HT1080 (cell line): ENCODE measurements at regions not wholly inside any gene's neighbourhood (a gene's known extent, or its start where the extent isn't known, plus 50 kb on each side); places are given as distances from the start of the nearest gene placed in this dataset.

ENCODE experiments used
- DNase-seq: peaks from one replicate; pipeline ENCODE4 v3.0.0-alpha.2; 2015; ENCODE audit warnings: low read depth

- no peak for DNase-seq
Observed at GRCh38 chr22:22799561-22799960, 88.1 kb upstream of the IGLL5 start.

GRCh38 chr22:22800716-22801115 is 86.9 kb upstream of the IGLL5 start:
- DNase-seq, result no peak

GRCh38 chr22:22802339-22802970 is 85.2 kb upstream of the IGLL5 start:
- no peak for DNase-seq

- DNase-seq, result no peak
Observed at GRCh38 chr22:22803285-22803853, 84.2 kb upstream of the IGLL5 start.

- peak; percentile 13 for DNase-seq
Observed at GRCh38 chr22:22810018-22810427, 77.6 kb upstream of the IGLL5 start.

- DNase-seq, result no peak
Observed at GRCh38 chr22:22810471-22810870, 77.1 kb upstream of the IGLL5 start.

- no peak for DNase-seq
Observed at GRCh38 chr22:22811016-22812009, 76.3 kb upstream of the IGLL5 start.

- DNase-seq, result no peak
Observed at GRCh38 chr22:22812031-22812905, 75.3 kb upstream of the IGLL5 start.

GRCh38 chr22:22813126-22814075 is 74.2 kb upstream of the IGLL5 start:
- DNase-seq, result no peak

- no peak for DNase-seq
Observed at GRCh38 chr22:22814666-22815396, 72.8 kb upstream of the IGLL5 start.

- no peak for DNase-seq
Observed at GRCh38 chr22:22815397-22816170, 72.0 kb upstream of the IGLL5 start.

GRCh38 chr22:22816171-22816514 is 71.5 kb upstream of the IGLL5 start:
- no peak for DNase-seq

- no peak for DNase-seq
Observed at GRCh38 chr22:22816766-22817410, 70.7 kb upstream of the IGLL5 start.

- DNase-seq, result no peak
Observed at GRCh38 chr22:22817468-22818201, 70.0 kb upstream of the IGLL5 start.

GRCh38 chr22:22818202-22818538 is 69.4 kb upstream of the IGLL5 start:
- no peak for DNase-seq

GRCh38 chr22:22818861-22819855 is 68.5 kb upstream of the IGLL5 start:
- no peak for DNase-seq
